HepG2 (cell line): ENCODE measurements at regions not wholly inside any gene's neighbourhood (a gene's known extent, or its start where the extent isn't known, plus 50 kb on each side); places are given as distances from the start of the nearest gene placed in this dataset.

ENCODE experiments used
- MAZ ChIP-seq, 2 experiments: sonication (generic) in 1 of 2; formaldehyde crosslinking in 1 of 2; IDR thresholded peaks; 2 replicates each; pipeline versions ENCODE4 v1.5.0 to v1.6.1; 2012 to 2020; ENCODE audit warnings: low read depth in 2 of 2, mild to moderate bottlenecking in 2 of 2, borderline replicate concordance in 1 of 2, improper control_type of control experiment in 1 of 2, low read length in 1 of 2, missing genetic modification reagents in 1 of 2, moderate library complexity in 1 of 2
- ZNF274 ChIP-seq: sonication (generic); formaldehyde crosslinking; IDR thresholded peaks from 2 replicates; pipeline ENCODE4 v1.5.1; 2020; ENCODE audit warnings: mild to moderate bottlenecking, missing genetic modification reagents
- TF ChIP-seq, protein P1 (sequence below): sonication (generic); IDR thresholded peaks from 2 replicates; pipeline ENCODE4 v1.6.1; 2016; ENCODE audit warnings: low read depth, borderline replicate concordance
- TF ChIP-seq, protein P2 (sequence below): sonication (generic); formaldehyde crosslinking; IDR thresholded peaks from 2 replicates; pipeline ENCODE4 v1.4.0; 2020; ENCODE audit warnings: missing genetic modification reagents

DNA sequence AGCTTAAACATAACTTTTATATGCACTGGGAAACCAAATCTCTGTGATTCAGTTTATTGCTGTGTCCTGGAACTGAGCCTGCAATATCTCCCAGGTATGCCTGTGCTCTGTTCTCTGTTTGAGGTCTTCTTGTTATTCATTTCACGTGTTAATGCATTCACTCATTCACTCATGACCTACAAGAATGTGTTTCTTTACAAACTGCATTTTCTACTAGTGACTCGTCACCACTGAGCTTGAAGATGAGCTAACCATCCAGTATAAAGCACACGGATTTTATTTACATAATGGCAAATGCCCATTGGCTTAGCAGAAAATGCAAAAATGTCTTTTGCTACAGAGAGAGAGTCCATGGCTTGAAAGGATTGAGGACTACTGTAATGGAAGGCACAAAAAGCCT, 75.0 kb upstream of the DUSP10 start:
- TF ChIP-seq ZNF274 (CRISPR knock-in tag) (no peak), MAZ (IDR thresholded peaks at IDR 0.05; ENCODE audit: borderline replicate concordance, low read depth, low read length) (no peak), MAZ (CRISPR knock-in tag; IDR thresholded peaks at IDR 0.05; ENCODE audit: low read depth) (no peak)
- TF ChIP-seq, protein P1, sequence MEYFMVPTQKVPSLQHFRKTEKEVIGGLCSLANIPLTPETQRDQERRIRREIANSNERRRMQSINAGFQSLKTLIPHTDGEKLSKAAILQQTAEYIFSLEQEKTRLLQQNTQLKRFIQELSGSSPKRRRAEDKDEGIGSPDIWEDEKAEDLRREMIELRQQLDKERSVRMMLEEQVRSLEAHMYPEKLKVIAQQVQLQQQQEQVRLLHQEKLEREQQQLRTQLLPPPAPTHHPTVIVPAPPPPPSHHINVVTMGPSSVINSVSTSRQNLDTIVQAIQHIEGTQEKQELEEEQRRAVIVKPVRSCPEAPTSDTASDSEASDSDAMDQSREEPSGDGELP: no peak
- TF ChIP-seq, protein P2, sequence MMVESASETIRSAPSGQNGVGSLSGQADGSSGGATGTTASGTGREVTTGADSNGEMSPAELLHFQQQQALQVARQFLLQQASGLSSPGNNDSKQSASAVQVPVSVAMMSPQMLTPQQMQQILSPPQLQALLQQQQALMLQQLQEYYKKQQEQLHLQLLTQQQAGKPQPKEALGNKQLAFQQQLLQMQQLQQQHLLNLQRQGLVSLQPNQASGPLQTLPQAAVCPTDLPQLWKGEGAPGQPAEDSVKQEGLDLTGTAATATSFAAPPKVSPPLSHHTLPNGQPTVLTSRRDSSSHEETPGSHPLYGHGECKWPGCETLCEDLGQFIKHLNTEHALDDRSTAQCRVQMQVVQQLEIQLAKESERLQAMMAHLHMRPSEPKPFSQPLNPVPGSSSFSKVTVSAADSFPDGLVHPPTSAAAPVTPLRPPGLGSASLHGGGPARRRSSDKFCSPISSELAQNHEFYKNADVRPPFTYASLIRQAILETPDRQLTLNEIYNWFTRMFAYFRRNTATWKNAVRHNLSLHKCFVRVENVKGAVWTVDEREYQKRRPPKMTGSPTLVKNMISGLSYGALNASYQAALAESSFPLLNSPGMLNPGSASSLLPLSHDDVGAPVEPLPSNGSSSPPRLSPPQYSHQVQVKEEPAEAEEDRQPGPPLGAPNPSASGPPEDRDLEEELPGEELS (CRISPR knock-in tag): no peak
